GM23338 (cell line): ENCODE measurements at regions not wholly inside any gene's neighbourhood (a gene's known extent, or its start where the extent isn't known, plus 50 kb on each side); places are given as distances from the start of the nearest gene placed in this dataset.

ENCODE experiments used
- ATAC-seq: fragments of 200-7000 bp; cut with Tn5 transposase; 3 replicates; pipeline ENCODE4 v1.9.1; 2020
- DNase-seq: peaks from one replicate; pipeline ENCODE4 v3.0.0-alpha.2; 2015; ENCODE audit warnings: low spot score
- H2AFZ ChIP-seq: fragments of 200-600 bp; sonication (generic); 2 replicates; pipeline ENCODE4 v1.8.0; 2016; ENCODE audit warnings: antibody characterized with exemption, mild to moderate bottlenecking, moderate library complexity
- H3F3A ChIP-seq: fragments of 200-600 bp; sonication (generic); replicated peaks from 2 replicates; pipeline ENCODE4 v1.8.0; 2017; ENCODE audit warnings: antibody characterized with exemption, mixed run types, low read depth
- H3K27ac ChIP-seq: fragments of 200-600 bp; sonication (generic); 2 replicates; pipeline ENCODE4 v1.6.1; 2016; ENCODE audit warnings: low read depth
- H3K27me3 ChIP-seq: fragments of 200-600 bp; sonication (generic); 2 replicates; pipeline ENCODE4 v1.8.0; 2016; ENCODE audit warnings: mild to moderate bottlenecking, mixed run types, moderate library complexity; ENCODE audit not compliant: insufficient read depth
- H3K36me3 ChIP-seq: fragments of 200-600 bp; sonication (generic); 2 replicates; pipeline ENCODE4 v1.8.0; 2016; ENCODE audit warnings: mild to moderate bottlenecking; ENCODE audit not compliant: insufficient read depth
- H3K4me1 ChIP-seq: fragments of 200-600 bp; sonication (generic); 2 replicates; pipeline ENCODE4 v1.8.0; 2016; ENCODE audit warnings: mild to moderate bottlenecking, moderate library complexity; ENCODE audit not compliant: insufficient read depth
- H3K4me2 ChIP-seq: fragments of 200-600 bp; sonication (generic); 2 replicates; pipeline ENCODE4 v1.7.1; 2017; ENCODE audit warnings: mixed run types
- H3K4me3 ChIP-seq: fragments of 200-600 bp; sonication (generic); 2 replicates; pipeline ENCODE4 v1.6.1; 2016; ENCODE audit warnings: mixed run types
- H3K79me2 ChIP-seq: fragments of 200-600 bp; sonication (generic); replicated peaks from 2 replicates; pipeline ENCODE4 v1.8.0; 2017; ENCODE audit warnings: mild to moderate bottlenecking; ENCODE audit not compliant: insufficient read depth
- H3K9me2 ChIP-seq: fragments of 200-600 bp; sonication (generic); 2 replicates; pipeline ENCODE4 v1.8.0; 2017; ENCODE audit not compliant: insufficient read depth
- H4K20me1 ChIP-seq: fragments of 200-600 bp; sonication (generic); replicated peaks from 2 replicates; pipeline ENCODE4 v1.8.0; 2017; ENCODE audit warnings: mild to moderate bottlenecking; ENCODE audit not compliant: insufficient read depth
- H3K27ac Mint-ChIP-seq: 2 replicates; pipeline ENCODE4 v1.8.0; 2020; ENCODE audit warnings: inconsistent platforms, mild to moderate bottlenecking, moderate library complexity, mixed read lengths
- H3K27me3 Mint-ChIP-seq: 3 replicates; pipeline ENCODE4 v1.8.0; 2022; ENCODE audit warnings: low read depth, mild to moderate bottlenecking, moderate library complexity, mixed read lengths, inconsistent platforms; ENCODE audit not compliant: insufficient read depth, poor library complexity
- H3K36me3 Mint-ChIP-seq: 3 replicates; pipeline ENCODE4 v1.8.0; 2021; ENCODE audit warnings: low read depth, mild to moderate bottlenecking, inconsistent platforms, moderate library complexity, mixed read lengths
- H3K4me1 Mint-ChIP-seq: 3 replicates; pipeline ENCODE4 v1.8.0; 2020; ENCODE audit warnings: mild to moderate bottlenecking, inconsistent platforms, mixed read lengths
- H3K4me3 Mint-ChIP-seq: 3 replicates; pipeline ENCODE4 v1.8.0; 2021; ENCODE audit warnings: moderate library complexity, mild to moderate bottlenecking, inconsistent platforms, mixed read lengths
- H3K9me3 Mint-ChIP-seq: 3 replicates; pipeline ENCODE4 v1.8.0; 2020; ENCODE audit warnings: moderate library complexity, mild to moderate bottlenecking, inconsistent platforms, mixed read lengths
- CREB1 ChIP-seq: fragments of 250-450 bp; sonication (Bioruptor Pico); IDR thresholded peaks from 2 replicates; pipeline ENCODE4 v1.5.0; 2020; ENCODE audit warnings: low read depth, mild to moderate bottlenecking, moderate library complexity
- CTCF ChIP-seq, 2 experiments: fragments of 200-600 bp in 1 of 2; sonication (generic) in 1 of 2; conservative IDR thresholded peaks; 2 replicates each; pipeline versions ENCODE4 v1.5.1 to v1.6.1; 2016 to 2017; ENCODE audit warnings: antibody characterized with exemption in 2 of 2, low read depth in 2 of 2, mild to moderate bottlenecking in 2 of 2, moderate library complexity in 1 of 2
- ETS1 ChIP-seq: IDR thresholded peaks from 2 replicates; pipeline ENCODE4 v1.6.1; 2016; ENCODE audit warnings: antibody characterized with exemption
- EZH2 ChIP-seq: fragments of 200-600 bp; sonication (generic); IDR thresholded peaks from one replicate; pipeline ENCODE4 v1.8.0; 2017; ENCODE audit warnings: antibody characterized with exemption, mild to moderate bottlenecking, low read depth; ENCODE audit not compliant: unreplicated experiment
- EZH2phosphoT487 ChIP-seq: fragments of 200-600 bp; sonication (generic); IDR thresholded peaks from one replicate; pipeline ENCODE4 v1.8.1; 2018; ENCODE audit warnings: antibody characterized with exemption; ENCODE audit not compliant: unreplicated experiment
- JUNB ChIP-seq: IDR thresholded peaks from one replicate; pipeline ENCODE4 v1.6.1; 2016; ENCODE audit warnings: antibody characterized with exemption; ENCODE audit not compliant: unreplicated experiment
- NANOG ChIP-seq: IDR thresholded peaks from 2 replicates; pipeline ENCODE4 v1.6.1; 2016; ENCODE audit warnings: antibody characterized with exemption, borderline replicate concordance
- REST ChIP-seq: IDR thresholded peaks from one replicate; pipeline ENCODE4 v1.6.1; 2018; ENCODE audit warnings: antibody characterized with exemption; ENCODE audit not compliant: unreplicated experiment
- STAT1 ChIP-seq: IDR thresholded peaks from one replicate; pipeline ENCODE4 v1.6.1; 2016; ENCODE audit warnings: antibody characterized with exemption; ENCODE audit not compliant: unreplicated experiment
- ZNF462 ChIP-seq: fragments of 250-450 bp; sonication (Bioruptor Pico); IDR thresholded peaks from 2 replicates; pipeline ENCODE4 v1.5.0; 2020; ENCODE audit warnings: mild to moderate bottlenecking, moderate library complexity

- DNase-seq (no peak), ATAC-seq (no peak)
- Histone ChIP-seq H3K4me1 (no peaks in the 10 kb centered on the region), H3K9me2 (no peaks in the 10 kb centered on the region), H3K4me2 (no peak overlapping the region), H3F3A (no peaks in the 10 kb centered on the region), H3K27me3 (no peaks in the 10 kb centered on the region), H4K20me1 (no peaks in the 10 kb centered on the region), H3K36me3 (no peaks in the 10 kb centered on the region), H2AFZ (no peak overlapping the region), H3K27ac (no peak overlapping the region), H3K4me3 (no peak overlapping the region), H3K79me2 (no peaks in the 10 kb centered on the region)
- H3K27me3 Mint-ChIP-seq: no peaks in the 10 kb centered on the region
- H3K27ac Mint-ChIP-seq: no peak overlapping the region
- no peaks in the 10 kb centered on the region for H3K4me1 Mint-ChIP-seq
- no peak overlapping the region for H3K4me3 Mint-ChIP-seq
- H3K9me3 Mint-ChIP-seq: peaks cover 10% of the 10 kb centered on the region
- TF ChIP-seq JUNB (no peak), ETS1 (no peak), CREB1 (CRISPR knock-in tag) (no peak), STAT1 (no peak), CTCF (conservative IDR thresholded peaks at IDR 0.05; ENCODE audit: low read depth in 2 of 2) (no peak), REST (no peak), NANOG (no peak), EZH2 (no peak), EZH2phosphoT487 (no peak), ZNF462 (no peak)
- peaks cover 3% of the 10 kb centered on the region; the same call in 2 of the 3 replicates for H3K36me3 Mint-ChIP-seq
These were observed 129.5 kb downstream of the GNL3L start for GRCh38 chrX:54659547-54659946.
